Thyroid gland (tissue), 4 donors: ENCODE measurements at regions not wholly inside any gene's neighbourhood (a gene's known extent, or its start where the extent isn't known, plus 50 kb on each side); places are given as distances from the start of the nearest gene placed in this dataset.
"Not testable (repeated sequence)": the region's sequence is repeated elsewhere in the genome, so short reads cannot be mapped to it uniquely, and the experiment has no call there.

ENCODE experiments used
- CTCF ChIP-seq, 6 experiments: fragments of 200-600 bp in 3 of 6; fragments of 450-650 bp in 3 of 6; sonication (generic) in 3 of 6; IDR thresholded peaks; one replicate each; pipeline ENCODE4 v1.5.1; 2016 to 2019; ENCODE audit warnings: antibody characterized with exemption in 6 of 6, mild to moderate bottlenecking in 2 of 6, inconsistent platforms in 1 of 6, moderate library complexity in 1 of 6
- POLR2A ChIP-seq, 2 donors: fragments of 450-650 bp; IDR thresholded peaks; one replicate each; pipeline ENCODE4 v1.6.1; 2017; ENCODE audit warnings: antibody characterized with exemption in 2 of 2, mild to moderate bottlenecking in 2 of 2, moderate library complexity in 1 of 2

GRCh38 chr9:64070083-64070482, 1214.9 kb downstream of the FOXD4L5 start:
- TF ChIP-seq CTCF, POLR2A (IDR thresholded peaks at IDR 0.05): not testable (repeated sequence)
